HK-2 (cell line): ENCODE measurements at regions not wholly inside any gene's neighbourhood (a gene's known extent, or its start where the extent isn't known, plus 50 kb on each side); places are given as distances from the start of the nearest gene placed in this dataset.
"Not testable (repeated sequence)": the region's sequence is repeated elsewhere in the genome, so short reads cannot be mapped to it uniquely, and the experiment has no call there.

ENCODE experiments used
- DNase-seq: peaks from one replicate; pipeline ENCODE4 v3.0.0-alpha.2; 2018; ENCODE audit not compliant: unreplicated experiment

DNA sequence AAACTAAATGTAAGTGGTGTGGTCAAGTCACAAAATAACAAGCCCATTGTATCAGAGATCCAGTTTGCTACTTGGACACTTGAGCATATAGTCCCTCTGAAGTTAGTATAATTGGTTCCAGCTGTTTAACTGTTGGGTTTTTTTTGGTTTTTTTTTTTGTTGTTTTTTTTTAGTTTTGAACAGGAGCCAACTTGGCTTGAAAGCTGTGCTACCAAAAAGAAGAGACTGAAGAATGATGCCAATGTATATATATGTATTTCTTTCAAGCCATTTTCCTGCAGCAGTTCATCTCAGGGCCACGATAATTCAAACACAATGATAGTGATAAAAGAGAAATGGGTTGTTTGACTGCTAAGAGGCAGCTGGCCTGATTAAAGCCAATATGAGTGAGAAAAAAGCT lies 138.3 kb downstream of the PCDH18 start:
- DNase-seq: no peak

DNA sequence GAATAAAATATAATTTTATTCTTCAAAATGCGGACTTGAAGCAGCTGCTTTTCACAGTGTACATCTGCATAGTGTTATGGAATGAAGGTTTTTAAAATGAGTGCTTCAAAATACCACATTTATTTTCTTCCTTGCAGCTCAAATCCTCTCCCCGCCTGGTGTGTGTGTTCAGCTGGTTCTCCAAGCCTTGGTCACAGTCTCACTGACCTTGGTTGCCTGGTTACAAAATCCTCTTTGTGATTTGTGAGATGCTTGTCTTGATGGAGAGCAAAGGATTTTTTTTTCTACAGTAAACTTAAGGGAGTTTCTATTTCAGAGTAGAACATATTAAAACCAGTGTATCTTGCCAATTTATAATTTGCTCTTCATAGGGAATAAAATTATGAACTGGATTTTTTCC lies 139.2 kb downstream of the PCDH18 start:
- DNase-seq: no peak

DNA sequence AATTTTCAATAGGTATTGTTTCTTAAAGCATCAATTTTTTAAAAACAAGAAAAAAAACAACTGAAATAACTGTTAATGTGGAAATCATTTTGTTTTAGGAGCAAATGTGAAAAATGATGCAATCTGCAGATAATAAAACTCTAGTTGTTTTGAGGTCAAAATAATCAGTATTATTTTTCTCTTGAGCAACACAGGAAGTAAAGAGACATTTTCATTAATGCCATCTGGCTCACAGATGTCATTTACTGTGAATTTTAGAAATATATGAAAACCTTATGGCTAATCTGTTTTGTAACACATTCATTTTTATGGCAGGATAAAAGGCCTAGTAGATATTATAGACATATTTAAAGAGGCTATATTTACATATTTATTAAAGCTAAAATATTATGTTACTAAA lies 141.6 kb downstream of the PCDH18 start:
- DNase-seq: no peak

DNA sequence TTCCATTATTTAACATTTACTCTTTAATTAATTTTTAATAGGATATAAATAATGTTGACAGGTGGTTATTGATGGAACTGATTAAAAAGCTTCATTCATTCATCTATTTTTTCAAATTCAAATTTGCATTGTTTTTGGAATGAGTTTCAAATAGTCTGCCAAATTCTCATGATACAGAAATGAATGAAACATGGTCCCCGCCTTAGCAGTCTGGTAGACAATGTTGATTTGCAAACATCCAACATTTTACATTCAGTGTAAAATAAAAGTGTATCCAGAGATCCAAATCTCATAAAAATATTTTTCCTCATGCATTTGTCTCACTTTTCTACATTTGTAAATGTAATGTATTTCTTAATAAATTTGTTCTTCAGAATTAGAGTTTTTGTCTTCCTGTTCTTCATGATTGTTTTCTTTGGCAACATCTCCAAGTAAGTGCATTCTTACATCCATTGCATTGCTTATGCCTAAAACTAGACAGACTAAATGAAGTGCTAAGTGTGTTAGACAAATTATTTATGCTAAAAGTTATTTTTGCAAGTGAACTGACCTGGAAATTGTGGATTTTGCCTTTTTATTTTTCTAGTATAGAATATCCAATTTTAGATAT lies 142.3 kb downstream of the PCDH18 start:
- no peak for DNase-seq

DNA sequence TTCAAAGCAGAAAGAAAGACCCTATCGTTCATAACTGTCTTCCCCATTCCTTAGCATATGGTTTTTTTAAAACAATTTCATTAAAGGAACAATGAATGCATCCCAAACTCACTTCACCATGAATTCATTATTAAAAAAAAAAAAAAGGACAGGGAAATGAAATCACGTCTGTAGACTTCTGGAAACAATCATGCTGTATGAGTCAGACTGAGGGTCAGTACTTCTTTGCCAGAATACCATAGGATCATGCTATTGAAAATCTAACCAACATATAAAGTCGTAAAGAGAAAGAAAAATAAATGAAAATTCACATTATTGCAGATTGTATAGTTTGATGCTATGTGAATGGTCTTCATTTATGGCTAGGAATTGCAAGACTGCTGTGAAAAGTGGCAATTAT lies 144.4 kb downstream of the PCDH18 start:
- no peak for DNase-seq

DNA sequence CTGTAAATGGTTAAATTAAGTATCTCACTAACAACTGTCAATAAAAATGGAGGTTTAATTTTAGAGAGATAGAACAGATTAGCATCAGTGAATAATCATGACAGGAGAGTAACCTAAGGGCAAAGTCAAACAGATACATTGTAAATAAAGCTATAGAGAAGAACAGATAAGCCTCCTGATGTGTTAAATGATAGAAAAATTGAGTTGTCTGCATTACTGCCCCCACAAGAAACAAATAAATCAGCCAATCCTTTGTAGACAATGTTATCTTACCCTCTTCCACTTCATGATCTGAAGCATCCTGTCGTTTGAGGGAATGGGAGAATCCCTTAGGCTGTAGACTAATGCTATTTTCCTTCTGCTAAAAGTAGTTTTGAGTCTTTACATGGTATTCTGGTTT lies 147.8 kb downstream of the PCDH18 start:
- DNase-seq: no peak

DNA sequence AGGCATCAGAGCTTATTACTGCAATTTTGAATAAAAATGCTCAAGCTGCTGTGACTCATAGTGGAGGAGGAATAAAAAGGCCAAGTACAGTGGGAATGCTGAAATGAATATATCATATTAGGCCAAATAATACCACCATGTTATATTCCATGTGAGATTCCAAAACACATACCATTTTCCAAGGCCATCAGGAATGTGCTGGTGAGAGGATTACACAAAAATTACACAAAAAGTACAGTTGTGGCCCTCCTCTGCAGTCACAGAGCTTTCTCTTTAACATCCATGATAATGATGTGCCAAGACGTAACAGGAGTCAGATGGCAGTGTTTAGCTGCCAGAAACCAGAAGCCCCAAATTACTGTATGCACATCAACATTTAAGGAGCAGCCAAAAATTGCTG lies 153.5 kb downstream of the PCDH18 start:
- DNase-seq: no peak

DNA sequence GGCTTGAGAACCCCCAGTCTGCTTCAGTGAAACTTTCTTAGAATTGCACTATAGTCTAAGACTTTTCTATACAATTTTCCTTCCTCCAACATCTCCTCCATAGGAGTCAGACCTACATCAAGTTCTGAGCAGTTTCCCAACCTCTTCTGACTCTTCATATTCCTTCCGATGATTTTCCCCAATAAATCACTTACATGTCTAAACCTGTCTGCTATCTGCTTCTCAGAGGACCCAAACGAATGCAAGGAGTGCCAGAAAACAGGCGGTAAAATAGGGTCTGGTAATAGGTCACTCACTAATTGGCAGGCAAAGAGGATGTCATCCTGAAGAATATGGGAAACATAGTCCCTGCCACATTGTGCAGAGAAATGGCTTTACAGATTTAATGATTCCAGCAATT lies 153.9 kb downstream of the PCDH18 start:
- no peak for DNase-seq

DNA sequence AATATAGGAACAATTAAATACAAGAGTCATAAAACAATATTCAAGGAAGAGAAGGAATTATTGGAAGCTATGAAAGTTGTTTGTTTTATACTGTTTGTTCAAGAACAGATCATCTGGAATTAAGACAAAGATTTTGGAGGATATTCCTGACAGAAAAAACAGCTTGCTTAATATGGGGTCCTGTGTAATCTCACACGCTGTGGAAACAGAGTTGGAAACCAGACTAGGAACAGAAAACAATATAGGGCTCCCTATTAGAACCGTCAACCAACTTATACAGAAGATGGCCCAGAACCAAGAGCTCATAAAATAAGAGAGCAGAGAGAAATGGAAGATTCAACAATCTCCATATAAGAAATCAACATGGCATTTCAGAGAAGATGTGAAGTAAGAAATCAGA lies 156.0 kb downstream of the PCDH18 start:
- no peak for DNase-seq

DNA sequence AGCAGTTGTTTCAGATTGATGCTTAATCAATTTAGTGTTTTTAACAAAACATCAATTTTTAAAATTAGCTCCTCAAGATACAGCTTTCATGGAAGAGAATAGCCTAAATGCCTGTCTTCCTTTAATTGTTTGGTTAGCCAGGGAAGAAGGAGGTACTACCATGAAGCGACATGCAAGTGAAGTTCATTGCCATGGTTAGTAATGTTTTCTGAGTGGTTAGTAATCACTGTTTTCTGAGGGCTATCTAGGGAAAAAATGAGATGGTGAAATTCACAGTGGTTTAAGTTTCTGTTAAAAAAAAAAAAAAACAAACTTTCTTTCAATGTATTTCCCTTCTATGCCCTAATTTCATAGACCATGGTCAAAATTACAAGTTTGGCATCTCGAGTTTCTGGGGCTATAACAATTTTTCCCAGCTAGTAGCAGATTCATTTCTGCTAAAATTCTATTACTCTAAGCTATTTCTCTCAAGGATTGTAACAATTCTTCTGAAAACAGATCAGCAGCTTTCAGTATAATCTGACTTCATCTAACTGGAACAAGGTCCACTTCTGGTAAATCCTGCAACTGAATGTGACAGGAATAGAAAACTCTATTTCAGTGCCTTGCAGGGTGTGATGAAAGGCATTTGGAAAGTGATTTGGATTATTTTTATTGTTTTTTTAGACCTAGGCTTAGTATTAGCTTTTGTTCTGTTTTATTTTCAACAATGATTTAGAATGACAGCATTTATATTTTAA lies 157.0 kb downstream of the PCDH18 start:
- DNase-seq: no peak

DNA sequence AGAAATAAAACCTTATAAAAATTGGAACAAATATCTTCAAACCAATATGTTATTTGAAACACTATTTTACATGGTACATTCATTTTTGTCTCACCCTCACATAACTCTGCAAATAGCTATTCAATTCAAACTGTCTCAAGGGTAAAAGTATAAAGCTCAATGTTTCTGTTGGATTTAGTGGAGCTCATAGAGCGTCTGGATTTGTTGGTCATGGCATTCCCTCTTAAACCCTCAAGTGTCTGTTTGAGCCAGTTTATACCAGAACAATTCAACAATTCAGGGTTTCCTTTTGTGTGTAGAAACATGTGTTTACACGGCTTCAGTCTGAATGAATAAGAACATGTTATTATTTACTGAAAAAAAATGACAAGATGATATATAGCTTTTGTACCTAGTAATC lies 161.6 kb downstream of the PCDH18 start:
- DNase-seq: no peak

DNA sequence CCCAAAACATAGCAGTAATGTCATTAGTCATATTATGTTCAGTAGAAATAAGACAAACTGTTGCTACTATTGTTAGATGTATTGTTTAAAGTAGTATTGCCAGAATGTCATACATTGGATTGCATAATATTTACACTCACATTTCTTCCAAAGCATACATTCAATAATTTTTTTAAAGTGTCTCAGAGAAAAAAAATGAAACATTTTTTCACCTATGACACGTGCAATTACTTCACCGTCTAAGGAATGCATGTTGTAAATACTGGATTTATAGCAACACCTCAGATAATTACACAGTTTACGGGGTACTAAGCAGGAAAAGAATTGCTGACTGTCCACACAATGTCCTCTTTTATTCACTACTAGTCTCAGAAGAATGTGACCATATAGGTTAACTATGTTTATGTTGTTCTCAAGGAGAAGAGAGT lies 162.1 kb downstream of the PCDH18 start:
- no peak for DNase-seq

DNA sequence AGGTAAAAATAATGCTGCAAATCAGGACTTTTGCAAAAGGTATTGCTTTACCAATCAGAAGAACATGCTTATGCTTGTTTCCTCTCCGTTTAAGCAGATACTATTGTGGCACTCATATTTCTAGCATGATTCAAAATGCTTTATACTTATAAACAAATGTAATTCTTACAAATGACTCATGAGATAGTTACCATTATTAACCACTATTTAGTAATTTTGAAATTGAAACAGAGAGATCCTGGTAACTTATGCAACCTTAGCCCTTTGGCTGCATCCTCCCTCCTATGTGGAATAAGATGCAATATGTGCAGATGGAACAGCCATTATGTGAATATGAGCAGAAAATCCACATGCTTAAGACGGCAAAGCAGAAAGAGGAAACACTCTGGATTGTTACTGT lies 164.7 kb downstream of the PCDH18 start:
- DNase-seq: no peak

DNA sequence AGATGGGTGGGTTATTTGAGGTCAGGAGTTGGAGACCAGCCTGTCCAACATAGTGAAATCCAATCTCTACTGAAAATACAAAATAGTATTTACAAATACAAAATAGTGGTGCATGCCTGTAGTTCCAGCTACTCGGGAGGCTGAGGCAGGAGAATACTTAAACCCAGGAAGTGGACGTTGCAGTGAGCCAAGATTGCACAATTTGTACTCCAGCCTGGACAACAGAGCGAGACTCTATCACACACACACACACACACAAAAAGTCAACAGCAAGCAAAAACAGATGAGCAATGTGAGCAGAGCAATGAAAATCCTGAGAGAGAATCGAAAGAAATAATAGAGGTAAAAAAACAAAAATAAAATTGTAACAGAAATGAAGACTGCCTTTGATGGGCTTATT lies 168.8 kb downstream of the PCDH18 start:
- no peak for DNase-seq

DNA sequence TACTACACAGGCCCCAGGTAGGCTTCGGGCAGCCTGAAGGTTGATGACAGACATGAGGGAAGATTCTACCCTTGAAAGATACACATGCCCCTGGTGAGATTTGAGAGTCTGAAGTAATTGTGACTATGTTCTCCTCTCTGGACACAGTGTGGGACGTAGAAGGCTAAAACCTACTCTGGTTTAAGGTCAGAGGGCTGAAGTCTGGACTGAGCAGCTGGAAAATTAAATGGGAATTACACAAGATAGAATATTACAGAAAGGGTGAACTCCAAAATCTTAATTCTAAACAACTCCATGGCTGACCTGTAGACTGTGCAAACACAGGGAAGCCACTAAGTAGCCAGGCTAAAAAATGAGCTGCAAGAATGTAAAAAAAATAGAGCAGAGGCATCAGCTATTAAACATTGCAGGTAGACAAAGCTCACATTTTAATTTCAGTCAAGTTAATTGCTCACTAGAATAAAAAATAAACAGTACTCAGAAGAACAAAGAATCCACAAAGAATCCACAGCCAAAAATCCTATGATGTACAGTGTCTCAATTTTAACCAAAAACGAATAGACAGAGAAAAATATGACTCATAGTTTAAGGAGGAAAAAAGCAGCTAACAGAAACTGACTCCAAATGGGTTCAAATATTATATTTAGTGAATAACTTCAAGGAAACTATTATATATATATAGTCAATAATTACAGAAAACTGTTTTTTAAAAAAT lies 170.4 kb downstream of the PCDH18 start:
- DNase-seq: no peak

DNA sequence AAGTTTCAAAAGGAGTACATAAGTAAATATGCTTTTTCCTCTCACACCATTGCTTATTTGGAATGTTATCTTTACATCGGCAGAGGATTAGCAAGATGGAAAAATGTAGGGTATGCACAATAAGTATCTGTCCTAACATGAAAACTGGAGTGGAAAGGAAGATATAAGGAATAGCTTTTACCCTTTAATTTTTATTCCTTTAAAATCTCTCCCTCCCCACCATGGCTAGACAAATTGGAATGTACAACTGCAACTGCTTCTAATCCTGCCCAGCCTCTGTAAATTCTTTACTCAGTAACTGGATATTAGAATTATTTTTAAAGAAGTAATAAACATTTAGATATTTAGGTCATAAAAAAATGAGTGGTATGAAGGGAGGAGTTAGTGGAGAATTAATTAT lies 171.5 kb downstream of the PCDH18 start:
- DNase-seq: no peak

DNA sequence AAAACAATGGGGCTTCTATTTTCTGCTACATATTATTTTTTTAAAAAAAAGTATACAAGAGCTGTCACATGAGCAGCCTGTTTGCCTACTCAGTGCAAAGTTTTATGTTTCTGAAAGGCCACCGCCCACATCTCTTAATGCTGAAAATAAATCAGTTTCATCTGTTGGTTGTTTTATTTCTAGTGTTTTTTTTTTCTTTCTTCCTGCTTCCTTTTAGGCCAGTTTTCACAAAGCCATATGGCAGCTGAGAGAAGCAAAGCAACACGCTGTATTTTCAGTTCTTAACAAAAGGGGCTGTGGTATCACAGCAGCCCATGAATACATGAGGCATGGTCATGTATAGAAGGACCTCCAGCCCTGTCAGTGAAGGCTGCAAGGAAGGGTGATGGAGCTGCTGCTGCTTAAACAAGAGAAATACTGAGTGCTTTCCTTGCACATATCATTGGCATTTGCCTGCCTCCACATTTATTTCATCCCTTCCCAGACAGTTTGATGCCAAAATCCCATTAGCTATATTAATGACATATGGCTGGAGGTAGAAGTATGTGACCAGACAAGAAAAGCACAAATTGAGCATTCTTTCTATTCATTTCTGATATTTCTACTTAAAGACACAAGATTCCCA lies 172.5 kb downstream of the PCDH18 start:
- no peak for DNase-seq

DNA sequence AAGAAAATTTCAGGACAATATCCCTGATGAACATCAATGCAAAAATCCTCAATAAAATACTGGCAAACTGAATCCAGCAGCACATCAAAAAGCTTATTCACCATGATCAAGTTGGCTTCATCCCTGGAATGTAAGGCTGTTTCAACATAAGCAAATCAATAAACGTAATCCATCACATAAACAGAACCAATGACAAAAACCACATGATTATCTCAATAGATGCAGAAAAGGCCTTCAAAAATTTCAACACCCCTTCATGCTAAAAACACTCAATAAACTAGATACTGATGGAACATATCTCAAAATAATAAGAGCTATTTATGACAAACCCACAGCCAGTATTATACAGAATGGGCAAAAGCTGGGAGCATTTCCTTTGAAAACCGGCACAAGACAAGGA lies 177.7 kb downstream of the PCDH18 start:
- DNase-seq: not testable (repeated sequence)

DNA sequence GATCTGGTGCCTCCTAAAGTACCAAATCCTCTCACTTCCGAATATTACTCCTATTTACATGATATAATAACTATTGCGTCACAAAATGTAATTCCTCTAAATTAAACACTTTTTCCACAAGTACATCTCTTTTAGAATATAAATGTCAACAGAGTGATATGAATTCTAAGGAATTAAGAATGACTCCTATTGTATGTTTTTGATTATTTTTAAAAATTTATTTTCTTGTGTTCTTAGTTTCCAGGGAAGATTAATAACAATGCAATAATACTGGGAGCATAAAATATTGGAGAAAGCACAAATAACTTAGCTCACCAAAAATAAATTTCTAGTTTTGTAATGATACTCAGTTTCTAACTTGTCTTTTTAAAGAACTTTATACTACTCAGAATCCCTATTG lies 184.9 kb downstream of the PCDH18 start:
- no peak for DNase-seq

DNA sequence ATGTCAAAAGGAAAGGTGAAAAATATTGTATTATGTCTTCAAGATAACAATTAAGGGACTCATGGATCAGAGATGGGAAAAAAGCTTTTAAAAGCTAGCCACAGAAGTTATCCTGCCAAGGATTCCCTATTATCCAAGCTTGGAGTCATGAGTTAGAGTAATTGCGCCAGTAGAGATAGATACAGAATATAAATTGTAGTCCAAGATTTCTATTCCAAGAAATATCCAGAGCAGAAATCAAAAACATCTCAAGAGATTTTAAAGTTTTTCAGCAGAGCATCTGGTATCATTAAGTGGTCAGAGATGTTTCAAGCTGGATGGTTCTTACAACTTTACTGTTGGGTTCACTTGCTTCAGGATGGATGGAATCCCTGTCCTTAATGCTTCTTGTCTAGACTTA lies 186.7 kb downstream of the PCDH18 start:
- DNase-seq: no peak

DNA sequence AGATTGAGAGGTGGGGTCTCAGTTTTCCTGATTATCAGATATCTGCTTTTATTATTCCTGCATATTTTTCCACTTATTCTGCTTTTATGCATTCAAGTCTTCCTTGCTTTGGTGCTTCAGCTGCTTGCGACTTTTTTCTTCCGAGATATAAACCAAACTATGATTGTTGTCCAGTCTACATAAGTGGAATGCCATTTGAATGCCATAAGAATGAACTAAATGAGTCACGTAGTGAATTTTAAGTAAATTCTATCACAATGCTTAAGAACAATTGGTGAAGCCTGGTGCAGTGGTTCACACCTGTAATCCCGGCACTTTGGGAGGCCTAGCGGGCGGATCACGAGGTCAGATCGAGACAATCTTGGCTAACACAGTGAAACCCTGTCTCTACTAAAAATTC lies 189.1 kb downstream of the PCDH18 start:
- no peak for DNase-seq

DNA sequence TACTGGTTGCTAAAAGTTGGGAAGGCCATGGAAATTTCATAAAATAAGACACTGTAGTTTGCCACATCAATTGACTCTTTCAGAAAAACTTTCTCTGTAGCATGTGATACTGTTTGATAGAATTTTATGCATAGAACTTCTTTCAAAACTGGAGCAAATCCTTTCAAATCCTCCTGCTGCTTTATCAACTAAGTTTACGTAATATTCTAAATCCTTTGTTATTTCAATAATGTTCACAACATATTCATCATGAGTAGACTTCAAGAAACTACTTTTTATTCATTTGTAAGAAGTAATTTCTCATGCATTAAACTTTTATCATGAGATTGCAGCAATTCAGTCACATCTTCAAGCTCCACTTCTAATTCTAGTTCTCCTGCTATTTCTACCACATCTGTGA lies 199.3 kb downstream of the PCDH18 start:
- DNase-seq: no peak

DNA sequence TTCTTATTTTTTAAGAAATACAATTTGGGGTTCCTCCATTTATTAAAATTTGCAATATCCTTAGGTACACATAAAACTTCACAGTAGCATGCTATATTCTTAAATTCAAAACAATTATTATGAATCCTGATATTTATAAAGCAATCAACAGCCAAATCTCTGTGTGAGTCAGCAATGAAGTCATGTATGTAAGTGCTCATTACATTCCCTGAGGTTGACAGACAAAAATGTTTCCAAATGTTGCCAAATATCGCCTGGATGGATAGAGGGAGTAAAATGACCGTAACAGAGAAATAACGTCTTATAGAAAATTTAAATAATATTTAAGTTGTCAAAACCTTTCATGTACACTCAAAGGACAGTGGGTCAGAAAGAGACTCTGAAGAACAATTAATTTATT lies 220.0 kb downstream of the PCDH18 start:
- DNase-seq: no peak
